ENCODE measurements at regions not wholly inside any gene's neighbourhood (a gene's known extent, or its start where the extent isn't known, plus 50 kb on each side); places are given as distances from the start of the nearest gene placed in this dataset.

GRCh38 chr1:187092104-187092503 lies 263.4 kb downstream of the PLA2G4A start:
- Histone ChIP-seq H3K9me3 (replicated peaks; ENCODE audit: insufficient read depth, low read length) (no peaks in the 10 kb centered on the region), H3K79me2 (ENCODE audit: low read length) (no peaks in the 10 kb centered on the region), H2AFZ (ENCODE audit: low read length) (no peak overlapping the region), H3K36me3 (replicated peaks; ENCODE audit: insufficient read depth, low read length) (no peaks in the 10 kb centered on the region), H3K9me2 (replicated peaks; ENCODE audit: insufficient read depth, low read length) (no peaks in the 10 kb centered on the region), H3K9ac (ENCODE audit: low read length) (no peak overlapping the region), H3K4me2 (ENCODE audit: low read depth, low read length) (no peak overlapping the region), H3K4me1 (ENCODE audit: low read length) (no peaks in the 10 kb centered on the region), H4K20me1 (ENCODE audit: insufficient read depth, low read length) (no peaks in the 10 kb centered on the region), H3F3A (ENCODE audit: insufficient read depth, low read length) (no peaks in the 10 kb centered on the region), H3K27ac (ENCODE audit: low read length) (no peak overlapping the region), H3K4me3 (ENCODE audit: low read length) (no peak overlapping the region), H3K27me3 (replicated peaks; ENCODE audit: insufficient read depth, low read length) (no peaks in the 10 kb centered on the region)
- peak; percentile 33 for DNase-seq
- no peak for TF ChIP-seq EZH2phosphoT487 (IDR thresholded peaks at IDR 0.05; ENCODE audit: low read length)
- no peak for TF ChIP-seq CTCF (IDR thresholded peaks at IDR 0.05; ENCODE audit: low read length)
- no peak for TF ChIP-seq EZH2 (optimal IDR thresholded peaks at IDR 0.05; ENCODE audit: low read depth, low read length)

- Histone ChIP-seq H3K27ac (ENCODE audit: low read length) (no peak overlapping the region), H3K79me2 (ENCODE audit: low read length) (no peaks in the 10 kb centered on the region), H3K36me3 (replicated peaks; ENCODE audit: insufficient read depth, low read length) (no peaks in the 10 kb centered on the region), H3K4me3 (ENCODE audit: low read length) (no peak overlapping the region), H3F3A (ENCODE audit: insufficient read depth, low read length) (no peaks in the 10 kb centered on the region), H3K9me2 (replicated peaks; ENCODE audit: insufficient read depth, low read length) (no peaks in the 10 kb centered on the region), H3K9me3 (replicated peaks; ENCODE audit: insufficient read depth, low read length) (no peaks in the 10 kb centered on the region), H2AFZ (ENCODE audit: low read length) (no peak overlapping the region), H4K20me1 (ENCODE audit: insufficient read depth, low read length) (no peaks in the 10 kb centered on the region), H3K27me3 (replicated peaks; ENCODE audit: insufficient read depth, low read length) (no peaks in the 10 kb centered on the region), H3K4me2 (ENCODE audit: low read depth, low read length) (no peak overlapping the region), H3K9ac (ENCODE audit: low read length) (no peak overlapping the region), H3K4me1 (ENCODE audit: low read length) (no peaks in the 10 kb centered on the region)
- no peak for DNase-seq
- no peak for TF ChIP-seq EZH2 (optimal IDR thresholded peaks at IDR 0.05; ENCODE audit: low read depth, low read length)
- no peak for TF ChIP-seq EZH2phosphoT487 (IDR thresholded peaks at IDR 0.05; ENCODE audit: low read length)
- no peak for TF ChIP-seq CTCF (IDR thresholded peaks at IDR 0.05; ENCODE audit: low read length)
Observed at GRCh38 chr1:187096689-187097088, 267.9 kb downstream of the PLA2G4A start.

- Histone ChIP-seq H3K27me3 (replicated peaks; ENCODE audit: insufficient read depth, low read length) (no peaks in the 10 kb centered on the region), H3F3A (ENCODE audit: insufficient read depth, low read length) (no peaks in the 10 kb centered on the region), H2AFZ (ENCODE audit: low read length) (no peak overlapping the region), H3K4me3 (ENCODE audit: low read length) (no peak overlapping the region), H3K4me2 (ENCODE audit: low read depth, low read length) (no peak overlapping the region), H3K9me3 (replicated peaks; ENCODE audit: insufficient read depth, low read length) (no peaks in the 10 kb centered on the region), H3K36me3 (replicated peaks; ENCODE audit: insufficient read depth, low read length) (no peaks in the 10 kb centered on the region), H3K4me1 (ENCODE audit: low read length) (0 out of 2 replicates have a peak, but pooled peaks cover 7% of the 10 kb centered on the region), H3K9ac (ENCODE audit: low read length) (no peak overlapping the region), H3K79me2 (ENCODE audit: low read length) (no peaks in the 10 kb centered on the region), H4K20me1 (ENCODE audit: insufficient read depth, low read length) (no peaks in the 10 kb centered on the region), H3K27ac (ENCODE audit: low read length) (no peak overlapping the region), H3K9me2 (replicated peaks; ENCODE audit: insufficient read depth, low read length) (no peaks in the 10 kb centered on the region)
- TF ChIP-seq EZH2 (optimal IDR thresholded peaks at IDR 0.05; ENCODE audit: low read depth, low read length) (no peak), EZH2phosphoT487 (IDR thresholded peaks at IDR 0.05; ENCODE audit: low read length) (no peak), CTCF (IDR thresholded peaks at IDR 0.05; ENCODE audit: low read length) (no peak)
- peak; percentile 20 for DNase-seq
Observed at GRCh38 chr1:187110351-187110750, 281.6 kb downstream of the PLA2G4A start.

All from MM.1S (cell line).